Pulmonary artery endothelial cell (primary cell): ENCODE measurements at regions not wholly inside any gene's neighbourhood (a gene's known extent, or its start where the extent isn't known, plus 50 kb on each side); places are given as distances from the start of the nearest gene placed in this dataset.
A peak's percentile ranks its signal among the peaks of the same experiment; 100 is the strongest.

Experiments
- DNase-seq: peaks from one replicate; pipeline ENCODE4 v3.0.0-alpha.2; 2011; ENCODE audit warnings: low read depth, low spot score

- DNase-seq: no peak
Measured at GRCh38 chr6:77403424-77403823, 59.9 kb downstream of the HTR1B start.

DNA sequence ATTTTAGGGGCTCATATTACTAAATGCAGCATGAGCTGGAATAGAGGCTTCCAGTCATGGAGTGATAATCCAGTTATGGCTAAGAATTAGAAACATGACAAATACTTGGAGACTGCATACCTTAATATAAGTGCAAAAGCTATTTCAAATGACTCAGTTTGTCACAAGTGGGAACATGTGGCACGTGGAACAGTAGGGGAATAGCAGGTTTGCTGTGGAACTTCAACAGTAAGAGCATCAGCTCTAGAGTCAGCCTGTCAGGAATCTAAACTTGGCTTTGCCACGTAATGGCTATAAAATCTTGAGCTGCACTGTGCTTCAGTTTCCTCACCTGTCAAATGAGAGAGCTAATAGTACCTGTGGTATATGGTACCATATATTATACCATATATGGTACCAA lies 62.1 kb downstream of the HTR1B start:
- no peak for DNase-seq

DNA sequence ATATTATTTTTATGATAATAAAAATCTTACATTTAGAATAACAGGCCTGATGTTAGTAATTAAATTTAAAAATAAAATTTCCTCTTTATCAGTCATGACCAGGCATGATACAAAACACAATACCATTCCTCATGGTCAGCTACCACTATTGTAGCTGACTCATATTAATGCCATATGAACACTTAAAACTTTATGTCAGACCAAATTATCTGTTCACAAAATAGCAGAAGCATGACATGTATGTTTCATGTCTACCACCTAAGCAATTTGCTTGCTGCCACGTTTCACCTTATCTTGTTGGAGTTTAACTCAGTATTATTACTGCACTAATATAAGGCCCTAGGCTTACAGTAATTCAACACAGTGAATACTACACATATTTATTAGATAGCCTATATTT lies 65.7 kb downstream of the HTR1B start:
- no peak for DNase-seq

- DNase-seq: no peak
Measured at GRCh38 chr6:77389402-77389801, 73.9 kb downstream of the HTR1B start.

GRCh38 chr6:77383026-77383425 lies 80.3 kb downstream of the HTR1B start:
- no peak for DNase-seq

DNA sequence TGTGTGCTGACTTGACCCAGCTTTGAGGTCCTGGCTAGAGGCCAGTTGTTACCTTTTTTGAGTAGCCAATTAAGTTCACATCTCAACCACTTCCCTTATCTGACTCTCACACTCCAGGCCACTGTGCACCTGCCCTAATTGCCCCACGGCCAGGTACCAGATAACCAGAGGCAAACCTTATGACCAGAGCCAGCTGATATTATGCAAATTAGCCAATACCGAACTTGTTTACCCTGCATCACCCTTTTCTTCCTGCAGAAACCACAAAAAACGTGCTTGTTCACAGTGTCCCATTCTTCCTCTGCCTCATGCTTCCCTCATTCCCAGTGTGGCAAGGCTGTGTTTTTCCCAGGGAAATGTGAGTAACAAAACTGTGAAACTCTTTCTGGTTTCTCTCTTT lies 89.3 kb downstream of the HTR1B start:
- DNase-seq: no peak

- DNase-seq: no peak
Measured at GRCh38 chr6:77371748-77372147, 91.5 kb downstream of the HTR1B start.

- no peak for DNase-seq
Measured at GRCh38 chr6:77368660-77369313, 94.5 kb downstream of the HTR1B start.

DNA sequence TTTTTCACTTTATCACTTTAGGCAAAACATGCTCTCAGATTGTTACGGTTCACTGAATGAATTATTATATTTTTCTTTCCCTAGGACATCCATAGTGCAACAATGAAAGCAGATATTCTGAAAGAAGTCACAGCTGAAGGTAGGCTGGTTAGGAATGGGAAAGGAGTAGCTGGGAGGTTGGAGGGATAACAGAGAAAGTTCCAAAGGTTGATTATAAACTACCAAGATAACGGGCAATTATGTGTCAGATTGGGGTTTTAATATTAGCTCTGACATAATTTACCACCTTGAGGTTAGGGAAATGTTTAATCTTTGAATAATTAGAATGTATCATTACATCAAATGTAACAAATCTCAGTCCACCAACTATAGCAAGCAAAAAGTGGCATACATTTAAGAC lies 96.5 kb downstream of the HTR1B start:
- no peak for DNase-seq

GRCh38 chr6:77363702-77364101 lies 99.6 kb downstream of the HTR1B start:
- no peak for DNase-seq

GRCh38 chr6:77362055-77362454 lies 101.2 kb downstream of the HTR1B start:
- DNase-seq: no peak

- no peak for DNase-seq
Measured at GRCh38 chr6:77361018-77361417, 102.3 kb downstream of the HTR1B start.

- no peak for DNase-seq
Measured at GRCh38 chr6:77356821-77357220, 106.5 kb downstream of the HTR1B start.

DNA sequence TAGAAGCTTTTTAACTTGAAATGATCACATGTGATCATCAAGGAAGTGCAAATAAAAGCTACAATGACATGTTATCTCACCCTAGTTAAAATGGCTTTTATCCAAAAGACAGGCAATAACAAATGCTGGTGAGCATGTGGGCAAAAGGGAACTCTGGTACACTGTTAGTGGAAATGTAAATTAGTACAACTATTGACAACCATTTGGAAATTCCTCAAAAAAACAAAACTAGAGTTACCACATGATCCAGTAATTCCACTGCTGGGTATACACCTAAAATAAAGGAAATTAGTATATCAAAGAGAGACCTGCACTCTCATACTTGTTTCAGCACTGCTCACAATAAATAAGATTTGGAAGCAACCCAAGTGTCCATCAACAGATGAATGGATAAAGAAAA lies 108.7 kb downstream of the HTR1B start:
- DNase-seq: no peak

- no peak for DNase-seq
Measured at GRCh38 chr6:77353129-77353528, 110.2 kb downstream of the HTR1B start.

DNA sequence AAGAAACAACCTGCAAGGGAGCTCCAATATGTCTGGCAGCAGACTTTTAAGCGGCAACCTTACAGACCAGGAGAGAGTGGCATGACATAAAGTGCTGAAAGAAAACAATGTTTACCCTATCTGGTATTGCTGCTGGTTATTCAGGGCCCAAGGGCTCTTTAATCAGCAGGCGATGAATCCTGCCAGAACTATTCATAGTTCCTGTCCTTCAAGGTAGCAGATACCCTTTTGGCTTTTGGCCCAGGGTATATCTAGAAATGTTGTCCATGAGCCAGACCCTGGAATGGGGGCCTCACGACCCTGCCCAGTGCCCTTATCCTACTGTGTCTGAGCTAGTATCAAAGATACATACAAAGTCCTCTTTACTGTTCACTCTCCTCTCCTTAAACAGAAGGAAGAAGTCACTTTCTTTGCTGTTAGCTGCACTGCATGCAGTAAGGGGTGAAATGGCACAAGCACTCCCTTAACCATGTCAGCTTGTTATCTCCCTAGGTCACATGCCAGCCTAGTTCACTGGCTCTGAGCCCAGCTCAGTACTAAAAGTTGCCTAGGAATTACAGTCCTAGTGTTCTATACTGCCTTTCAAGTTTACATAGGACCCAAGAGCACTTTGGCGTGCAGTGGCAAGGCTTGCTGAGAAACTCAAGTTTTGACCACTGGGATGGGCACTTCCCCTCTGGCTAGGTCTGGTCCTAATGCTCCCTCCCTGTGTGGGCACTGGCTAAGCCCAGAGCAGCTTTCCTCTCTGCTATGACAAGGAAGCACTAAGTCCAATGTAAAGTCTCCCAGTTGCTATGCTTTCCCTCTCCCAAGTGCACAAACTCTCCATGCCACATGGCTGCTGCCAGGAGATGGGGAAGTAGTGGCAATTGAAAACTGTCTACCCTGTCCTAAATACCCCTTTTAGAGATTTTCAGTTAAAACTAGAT lies 122.0 kb downstream of the HTR1B start:
- DNase-seq: peak; percentile 40

DNA sequence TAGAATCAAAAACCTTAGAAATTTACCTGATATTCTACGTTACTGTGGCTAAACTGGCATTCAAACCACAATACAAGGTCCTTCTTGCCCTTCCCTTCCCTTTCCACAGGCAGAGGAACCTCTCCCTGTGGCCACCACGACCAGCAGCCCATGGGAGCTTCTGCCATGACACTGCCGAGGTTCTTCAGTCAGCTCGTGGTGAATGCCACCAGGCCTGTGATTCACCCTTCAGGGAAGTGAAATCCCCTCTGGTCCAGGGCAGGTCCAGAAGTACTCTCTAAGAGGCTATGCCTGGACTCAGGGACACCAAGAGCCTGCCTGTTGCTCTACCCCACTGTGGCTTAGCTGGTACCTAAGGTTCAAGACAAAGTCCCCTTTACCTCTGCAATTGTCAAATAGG lies 123.0 kb downstream of the HTR1B start:
- no peak for DNase-seq

GRCh38 chr6:77339926-77340325 lies 123.4 kb downstream of the HTR1B start:
- DNase-seq: no peak

DNA sequence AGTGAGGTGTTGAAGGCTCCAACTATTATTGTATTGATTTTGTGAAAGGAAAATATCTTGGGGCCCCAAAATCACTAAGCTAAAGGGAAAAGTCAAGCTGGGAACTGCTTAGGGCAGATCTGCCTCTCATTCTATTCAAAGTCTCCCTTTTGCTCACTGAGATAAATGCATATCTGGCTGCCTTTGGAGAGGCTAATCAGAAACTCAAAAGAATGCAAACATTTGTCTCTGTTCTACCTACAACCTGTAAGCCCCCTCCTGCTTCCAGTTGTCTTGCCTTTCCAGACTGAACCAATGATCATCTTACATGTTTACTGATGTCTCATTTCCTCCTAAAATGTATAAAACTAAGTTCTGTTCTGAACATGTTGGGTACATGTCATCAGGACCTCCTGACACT lies 125.9 kb downstream of the HTR1B start:
- no peak for DNase-seq

DNA sequence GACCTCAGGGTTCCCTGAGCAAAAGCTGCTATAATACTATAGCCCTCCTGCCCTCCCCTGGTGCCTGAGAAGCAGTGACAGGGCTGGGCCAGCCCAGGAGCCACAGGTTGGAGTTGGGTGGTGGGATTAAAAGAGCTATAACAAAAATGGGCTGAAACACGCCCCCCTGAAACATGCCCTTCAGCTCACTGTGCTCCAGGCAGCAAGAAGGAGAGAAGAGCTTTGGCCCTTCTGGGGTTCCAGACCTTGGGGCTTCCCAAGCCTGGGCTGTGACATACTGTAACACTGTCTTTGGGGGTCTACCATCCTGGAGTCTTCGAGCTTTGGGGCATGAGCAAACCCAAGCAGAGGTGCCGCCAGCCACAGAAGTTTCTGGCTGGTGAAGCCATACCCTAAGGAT lies 129.2 kb downstream of the HTR1B start:
- no peak for DNase-seq

- no peak for DNase-seq
Measured at GRCh38 chr6:77332915-77333623, 130.2 kb downstream of the HTR1B start.

GRCh38 chr6:77326711-77327110 lies 136.6 kb downstream of the HTR1B start:
- DNase-seq: no peak
